ENCODE measurements at regions not wholly inside any gene's neighbourhood (a gene's known extent, or its start where the extent isn't known, plus 50 kb on each side); places are given as distances from the start of the nearest gene placed in this dataset.

DNA sequence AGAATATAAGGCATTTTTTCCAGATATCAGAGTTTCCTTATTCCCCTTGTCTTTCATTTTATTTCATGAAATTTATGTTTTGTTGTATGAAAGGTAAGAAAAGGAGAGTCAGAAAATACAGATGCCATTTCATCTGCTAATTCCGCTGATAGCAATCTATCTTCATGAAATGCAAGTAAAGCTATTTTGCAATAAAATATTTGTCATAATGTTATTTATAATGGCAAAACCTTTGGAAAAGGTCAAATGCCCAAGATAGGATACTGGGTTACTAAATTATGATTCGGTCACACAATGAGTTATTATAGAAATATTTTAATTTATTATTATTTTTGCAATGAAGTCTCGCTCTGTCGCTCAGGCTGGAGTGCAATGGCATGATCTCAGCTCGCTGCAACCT is 124.2 kb downstream of the SPP2 start:
- no peaks in the 10 kb centered on the region for H3K36me3 ChIP-seq (replicated peaks; ENCODE audit: insufficient read depth, low read length)

GRCh38 chr2:234172532-234172931 is 122.0 kb downstream of the SPP2 start:
- TF ChIP-seq EZH2 (optimal IDR thresholded peaks at IDR 0.05; ENCODE audit: low read depth, low read length) (no peak), EZH2phosphoT487 (IDR thresholded peaks at IDR 0.05; ENCODE audit: low read length) (no peak), CTCF (IDR thresholded peaks at IDR 0.05; ENCODE audit: low read length) (no peak)
- no peaks in the 10 kb centered on the region for H3K27me3 ChIP-seq (replicated peaks; ENCODE audit: insufficient read depth, low read length)
- H2AFZ ChIP-seq (ENCODE audit: low read length) = no peak overlapping the region
- H3K27ac ChIP-seq (ENCODE audit: low read length) = no peak overlapping the region
- no peaks in the 10 kb centered on the region for H3K4me1 ChIP-seq (ENCODE audit: low read length)
- H3K9me2 ChIP-seq (replicated peaks; ENCODE audit: insufficient read depth, low read length) = no peaks in the 10 kb centered on the region
- no peak overlapping the region for H3K4me3 ChIP-seq (ENCODE audit: low read length)
- DNase-seq = no peak
- H3K36me3 ChIP-seq (replicated peaks; ENCODE audit: insufficient read depth, low read length) = no peaks in the 10 kb centered on the region
- no peak overlapping the region for H3K4me2 ChIP-seq (ENCODE audit: low read depth, low read length)
- H3K9me3 ChIP-seq (replicated peaks; ENCODE audit: insufficient read depth, low read length) = no peaks in the 10 kb centered on the region
- no peak overlapping the region for H3K9ac ChIP-seq (ENCODE audit: low read length)
- H3F3A ChIP-seq (ENCODE audit: insufficient read depth, low read length) = no peaks in the 10 kb centered on the region
- no peaks in the 10 kb centered on the region for H3K79me2 ChIP-seq (ENCODE audit: low read length)
- no peaks in the 10 kb centered on the region for H4K20me1 ChIP-seq (ENCODE audit: insufficient read depth, low read length)

More for the DNA sequence above, 124.2 kb downstream of the SPP2 start:
- H3K4me1 ChIP-seq (ENCODE audit: low read length) = no peaks in the 10 kb centered on the region
- H3F3A ChIP-seq (ENCODE audit: insufficient read depth, low read length) = no peaks in the 10 kb centered on the region
- DNase-seq = no peak
- H3K79me2 ChIP-seq (ENCODE audit: low read length) = no peaks in the 10 kb centered on the region
- TF ChIP-seq EZH2phosphoT487 (IDR thresholded peaks at IDR 0.05; ENCODE audit: low read length) = no peak
- no peak for TF ChIP-seq CTCF (IDR thresholded peaks at IDR 0.05; ENCODE audit: low read length)
- TF ChIP-seq EZH2 (optimal IDR thresholded peaks at IDR 0.05; ENCODE audit: low read depth, low read length) = no peak
- H4K20me1 ChIP-seq (ENCODE audit: insufficient read depth, low read length) = no peaks in the 10 kb centered on the region
- H3K9me3 ChIP-seq (replicated peaks; ENCODE audit: insufficient read depth, low read length) = no peaks in the 10 kb centered on the region
- no peak overlapping the region for H3K4me3 ChIP-seq (ENCODE audit: low read length)
- H2AFZ ChIP-seq (ENCODE audit: low read length) = no peak overlapping the region
- no peak overlapping the region for H3K27ac ChIP-seq (ENCODE audit: low read length)
- H3K4me2 ChIP-seq (ENCODE audit: low read depth, low read length) = no peak overlapping the region
- no peak overlapping the region for H3K9ac ChIP-seq (ENCODE audit: low read length)
- H3K27me3 ChIP-seq (replicated peaks; ENCODE audit: insufficient read depth, low read length) = no peaks in the 10 kb centered on the region
- no peaks in the 10 kb centered on the region for H3K9me2 ChIP-seq (replicated peaks; ENCODE audit: insufficient read depth, low read length)

DNA sequence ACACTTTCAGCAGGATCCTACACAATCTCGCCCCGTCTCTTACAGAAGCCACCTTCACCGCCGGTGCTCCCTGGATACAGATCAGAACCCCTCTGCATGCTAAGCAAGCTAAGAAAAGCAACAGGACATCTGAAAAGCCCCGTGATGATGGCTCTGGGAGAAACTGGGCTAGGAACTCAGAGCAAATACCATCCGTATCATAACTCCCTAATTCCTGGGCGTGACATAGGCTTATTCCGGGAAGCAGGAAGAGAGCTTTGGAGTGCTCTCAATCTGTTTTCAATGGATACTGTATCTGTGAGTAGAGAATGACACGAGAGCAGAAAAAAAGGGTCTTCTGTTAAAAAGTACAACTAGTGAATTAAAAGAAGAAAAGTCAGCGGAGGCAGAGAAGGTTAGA is 121.6 kb downstream of the SPP2 start:
- no peak overlapping the region for H3K9ac ChIP-seq (ENCODE audit: low read length)
- H3K79me2 ChIP-seq (ENCODE audit: low read length) = no peaks in the 10 kb centered on the region
- H3K9me2 ChIP-seq (replicated peaks; ENCODE audit: insufficient read depth, low read length) = no peaks in the 10 kb centered on the region
- H4K20me1 ChIP-seq (ENCODE audit: insufficient read depth, low read length) = no peaks in the 10 kb centered on the region
- H3K4me2 ChIP-seq (ENCODE audit: low read depth, low read length) = no peak overlapping the region
- H3K36me3 ChIP-seq (replicated peaks; ENCODE audit: insufficient read depth, low read length) = no peaks in the 10 kb centered on the region
- no peaks in the 10 kb centered on the region for H3K27me3 ChIP-seq (replicated peaks; ENCODE audit: insufficient read depth, low read length)
- TF ChIP-seq EZH2 (optimal IDR thresholded peaks at IDR 0.05; ENCODE audit: low read depth, low read length) = no peak
- no peak for TF ChIP-seq EZH2phosphoT487 (IDR thresholded peaks at IDR 0.05; ENCODE audit: low read length)
- TF ChIP-seq CTCF (IDR thresholded peaks at IDR 0.05; ENCODE audit: low read length) = no peak
- H3K27ac ChIP-seq (ENCODE audit: low read length) = no peak overlapping the region
- H2AFZ ChIP-seq (ENCODE audit: low read length) = no peak overlapping the region
- no peaks in the 10 kb centered on the region for H3K9me3 ChIP-seq (replicated peaks; ENCODE audit: insufficient read depth, low read length)
- no peak overlapping the region for H3K4me3 ChIP-seq (ENCODE audit: low read length)
- H3K4me1 ChIP-seq (ENCODE audit: low read length) = no peaks in the 10 kb centered on the region
- no peaks in the 10 kb centered on the region for H3F3A ChIP-seq (ENCODE audit: insufficient read depth, low read length)
- no peak for DNase-seq
